ENCODE measurements at regions not wholly inside any gene's neighbourhood (a gene's known extent, or its start where the extent isn't known, plus 50 kb on each side); places are given as distances from the start of the nearest gene placed in this dataset.
"Not testable (repeated sequence)": the region's sequence is repeated elsewhere in the genome, so short reads cannot be mapped to it uniquely, and the experiment has no call there.

DNA sequence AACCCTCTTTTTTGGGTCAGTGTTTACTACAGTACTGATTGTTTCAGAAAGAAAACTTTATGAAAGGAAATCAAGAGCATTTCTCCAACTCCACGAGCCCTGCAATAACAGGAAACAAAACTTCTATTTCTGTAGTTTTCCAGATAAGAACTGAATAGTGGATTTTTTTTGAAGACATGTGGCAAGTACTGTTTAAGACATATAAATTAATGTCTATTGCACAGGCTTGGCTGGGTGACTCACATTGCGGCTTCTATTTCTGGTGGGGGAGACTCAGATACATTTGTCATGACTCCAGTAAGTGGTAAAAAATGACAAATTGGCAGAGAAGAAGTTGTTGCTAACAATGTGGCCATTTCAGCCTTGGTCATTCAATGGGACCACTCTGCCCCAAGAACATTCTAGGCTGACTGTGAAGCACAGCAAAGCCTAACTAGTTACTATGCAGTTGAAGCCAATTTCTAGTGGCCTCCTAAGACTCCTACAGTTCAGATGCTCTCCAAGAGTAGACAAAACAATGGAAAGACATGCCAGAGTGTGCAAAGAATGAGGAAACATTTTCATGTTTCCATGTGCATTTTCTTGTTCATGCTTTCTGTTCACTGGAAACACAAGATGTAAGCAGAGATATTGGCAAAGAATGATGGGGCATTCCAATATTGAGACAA lies 200.9 kb downstream of the EDN1 start:
- no peak overlapping the region for H4K5ac ChIP-seq (ENCODE audit: insufficient read length, low read depth, low read length)

DNA sequence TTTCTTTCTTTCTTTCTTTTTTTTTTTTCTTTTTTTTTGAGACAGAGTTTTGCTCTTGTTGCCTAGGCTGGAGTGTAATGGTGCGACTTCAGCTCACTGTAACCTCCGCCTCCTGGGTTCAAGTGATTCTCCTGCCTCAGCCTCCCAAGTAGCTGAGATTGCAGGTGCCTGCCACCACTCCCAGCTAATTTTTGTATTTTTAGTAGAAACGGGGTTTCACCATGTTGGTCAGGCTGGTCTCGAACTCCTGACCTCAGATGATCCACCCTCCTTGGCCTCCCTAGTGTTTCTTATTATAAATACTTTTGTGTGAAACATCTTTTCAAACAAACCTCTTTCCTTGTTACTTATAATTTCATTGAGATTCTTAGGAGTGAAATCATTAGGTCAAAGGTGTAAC lies 202.8 kb downstream of the EDN1 start:
- H3K79me1 ChIP-seq (ENCODE audit: insufficient read depth, low read depth, low read length, poor library complexity, severe bottlenecking); H2BK20ac ChIP-seq (ENCODE audit: low read depth, low read length, poor library complexity, severe bottlenecking); DNase-seq; H4K5ac ChIP-seq (ENCODE audit: insufficient read length, low read depth, low read length); H3K23ac ChIP-seq (ENCODE audit: insufficient read length, low read depth, low read length); H3K14ac ChIP-seq (ENCODE audit: insufficient read depth, low read length); H3K9ac ChIP-seq (ENCODE audit: extremely low read depth, insufficient read length, low read length); H3K23me2 ChIP-seq (ENCODE audit: insufficient read length, low read depth, low read length, poor library complexity, severe bottlenecking); H3K56ac ChIP-seq (ENCODE audit: insufficient read length, low read depth, low read length); H4K20me1 ChIP-seq (ENCODE audit: control insufficient read depth, insufficient read depth, insufficient read length); H3K18ac ChIP-seq (ENCODE audit: insufficient read length, low read depth, low read length); H2BK12ac ChIP-seq (ENCODE audit: insufficient read length, low read depth, low read length); H3K4me1 ChIP-seq (ENCODE audit: insufficient read depth, low read length); H2BK5ac ChIP-seq (ENCODE audit: insufficient read length, low read length); H2AFZ ChIP-seq (ENCODE audit: low read length); H3K79me2 ChIP-seq (ENCODE audit: insufficient read depth, low read length); H3K9me3 Mint-ChIP-seq; H4K8ac ChIP-seq (replicated peaks; ENCODE audit: insufficient read length, low read depth, low read length); H2BK15ac ChIP-seq (ENCODE audit: low read depth, low read length); H3K27ac Mint-ChIP-seq; H2BK120ac ChIP-seq (ENCODE audit: low read depth, low read length, poor library complexity, severe bottlenecking); H3K27me3 Mint-ChIP-seq (ENCODE audit: low read depth); H4K91ac ChIP-seq (ENCODE audit: insufficient read length, low read depth, low read length); H3T11ph ChIP-seq (ENCODE audit: low read length); H3K4me3 Mint-ChIP-seq; H3K4me2 ChIP-seq (ENCODE audit: insufficient read depth, insufficient read length, low read length); H3K27me3 ChIP-seq (ENCODE audit: insufficient read depth, low read length); H3K4ac ChIP-seq (ENCODE audit: low read depth, low read length); H3K9me3 ChIP-seq (ENCODE audit: control insufficient read depth, low read depth, low read length); H3K27ac ChIP-seq (ENCODE audit: insufficient read length, low read depth, low read length); H2AK5ac ChIP-seq (ENCODE audit: insufficient read length, low read length): not testable (repeated sequence)
- peaks cover 8 to 11% of the 10 kb centered on the region in 2 experiments; a peak in 3 of 4 replicates for H3K4me1 Mint-ChIP-seq
- peaks cover 0 to 17% (median 0%) of the 10 kb centered on the region in 3 experiments; a peak in 3 of 7 replicates for H3K36me3 Mint-ChIP-seq (ENCODE audit: insufficient read depth in 1 of 3, low read depth in 3 of 3)
- WGBS (ENCODE audit: extremely low coverage, insufficient read length, low lambda C conversion rate) = no CpG with 5 or more reads among the region's 4 CpGs

More for the DNA sequence above, 200.9 kb downstream of the EDN1 start:
- Mint-ChIP-seq H3K4me1 (peaks cover under 1 to 4% of the 10 kb centered on the region in 2 experiments; a peak in 2 of 4 replicates), H3K27me3 (ENCODE audit: low read depth) (peaks cover 2% of the 10 kb centered on the region; the same call in 1 of the 2 replicates), H3K27ac (no peak overlapping the region), H3K36me3 (ENCODE audit: insufficient read depth in 1 of 3, low read depth in 3 of 3) (peaks cover 0 to 9% (median 0%) of the 10 kb centered on the region in 3 experiments; a peak in 3 of 7 replicates), H3K4me3 (no peak overlapping the region), H3K9me3 (peaks cover 0 to under 1% of the 10 kb centered on the region in 2 experiments; a peak in 2 of 5 replicates)
- no peak overlapping the region for H2BK120ac ChIP-seq (ENCODE audit: low read depth, low read length, poor library complexity, severe bottlenecking)
- H3K79me2 ChIP-seq (ENCODE audit: insufficient read depth, low read length) = no peaks in the 10 kb centered on the region
- no peaks in the 10 kb centered on the region for H3K79me1 ChIP-seq (ENCODE audit: insufficient read depth, low read depth, low read length, poor library complexity, severe bottlenecking)
- no peak overlapping the region for H2AK5ac ChIP-seq (ENCODE audit: insufficient read length, low read length)
- WGBS (ENCODE audit: extremely low coverage, insufficient read length, low lambda C conversion rate) = no CpG with 5 or more reads among the region's 2 CpGs
- H3K18ac ChIP-seq (ENCODE audit: insufficient read length, low read depth, low read length) = no peak overlapping the region
- no peak overlapping the region for H3T11ph ChIP-seq (ENCODE audit: low read length)
- H3K9ac ChIP-seq (ENCODE audit: extremely low read depth, insufficient read length, low read length) = no peak overlapping the region
- H2BK15ac ChIP-seq (ENCODE audit: low read depth, low read length) = no peak overlapping the region
- no peak overlapping the region for H4K8ac ChIP-seq (replicated peaks; ENCODE audit: insufficient read length, low read depth, low read length)
- H2BK12ac ChIP-seq (ENCODE audit: insufficient read length, low read depth, low read length) = no peak overlapping the region
- no peak overlapping the region for H4K91ac ChIP-seq (ENCODE audit: insufficient read length, low read depth, low read length)
- H2BK5ac ChIP-seq (ENCODE audit: insufficient read length, low read length) = no peak overlapping the region
- no peak overlapping the region for H2AFZ ChIP-seq (ENCODE audit: low read length)
- H3K23me2 ChIP-seq (ENCODE audit: insufficient read length, low read depth, low read length, poor library complexity, severe bottlenecking) = no peaks in the 10 kb centered on the region
- no peak overlapping the region for H3K56ac ChIP-seq (ENCODE audit: insufficient read length, low read depth, low read length)
- DNase-seq = no peak
- TF ChIP-seq, protein P1, sequence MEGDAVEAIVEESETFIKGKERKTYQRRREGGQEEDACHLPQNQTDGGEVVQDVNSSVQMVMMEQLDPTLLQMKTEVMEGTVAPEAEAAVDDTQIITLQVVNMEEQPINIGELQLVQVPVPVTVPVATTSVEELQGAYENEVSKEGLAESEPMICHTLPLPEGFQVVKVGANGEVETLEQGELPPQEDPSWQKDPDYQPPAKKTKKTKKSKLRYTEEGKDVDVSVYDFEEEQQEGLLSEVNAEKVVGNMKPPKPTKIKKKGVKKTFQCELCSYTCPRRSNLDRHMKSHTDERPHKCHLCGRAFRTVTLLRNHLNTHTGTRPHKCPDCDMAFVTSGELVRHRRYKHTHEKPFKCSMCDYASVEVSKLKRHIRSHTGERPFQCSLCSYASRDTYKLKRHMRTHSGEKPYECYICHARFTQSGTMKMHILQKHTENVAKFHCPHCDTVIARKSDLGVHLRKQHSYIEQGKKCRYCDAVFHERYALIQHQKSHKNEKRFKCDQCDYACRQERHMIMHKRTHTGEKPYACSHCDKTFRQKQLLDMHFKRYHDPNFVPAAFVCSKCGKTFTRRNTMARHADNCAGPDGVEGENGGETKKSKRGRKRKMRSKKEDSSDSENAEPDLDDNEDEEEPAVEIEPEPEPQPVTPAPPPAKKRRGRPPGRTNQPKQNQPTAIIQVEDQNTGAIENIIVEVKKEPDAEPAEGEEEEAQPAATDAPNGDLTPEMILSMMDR (conservative IDR thresholded peaks at IDR 0.05) = no peak
- no peaks in the 10 kb centered on the region for H4K20me1 ChIP-seq (ENCODE audit: control insufficient read depth, insufficient read depth, insufficient read length)
- no peak overlapping the region for H2BK20ac ChIP-seq (ENCODE audit: low read depth, low read length, poor library complexity, severe bottlenecking)
- no peaks in the 10 kb centered on the region for H3K9me3 ChIP-seq (ENCODE audit: control insufficient read depth, low read depth, low read length)
- no peak overlapping the region for H3K14ac ChIP-seq (ENCODE audit: insufficient read depth, low read length)
- H3K4ac ChIP-seq (ENCODE audit: low read depth, low read length) = no peak overlapping the region
- H3K4me2 ChIP-seq (ENCODE audit: insufficient read depth, insufficient read length, low read length) = no peak overlapping the region
- no peaks in the 10 kb centered on the region for H3K27me3 ChIP-seq (ENCODE audit: insufficient read depth, low read length)
- H3K27ac ChIP-seq (ENCODE audit: insufficient read length, low read depth, low read length) = no peak overlapping the region
- H3K4me1 ChIP-seq (ENCODE audit: insufficient read depth, low read length) = no peaks in the 10 kb centered on the region
- H3K23ac ChIP-seq (ENCODE audit: insufficient read length, low read depth, low read length) = no peak overlapping the region

All from H9 (cell line).